ACC112 (cell line): ENCODE measurements at regions not wholly inside any gene's neighbourhood (a gene's known extent, or its start where the extent isn't known, plus 50 kb on each side); places are given as distances from the start of the nearest gene placed in this dataset.
"Not testable (repeated sequence)": the region's sequence is repeated elsewhere in the genome, so short reads cannot be mapped to it uniquely, and the experiment has no call there.

Experiments used
- H2AFZ ChIP-seq: fragments of 200-600 bp; sonication (generic); one replicate; pipeline ENCODE4 v1.6.0; 2017; ENCODE audit warnings: antibody characterized with exemption, low read length; ENCODE audit not compliant: unreplicated experiment
- H3K27ac ChIP-seq: fragments of 200-600 bp; sonication (generic); 2 replicates; pipeline ENCODE4 v1.5.1; 2014; ENCODE audit warnings: low read depth, mild to moderate bottlenecking, antibody characterized with exemption, low read length, moderate library complexity
- H3K27me3 ChIP-seq: fragments of 200-600 bp; sonication (generic); 2 replicates; pipeline ENCODE4 v1.6.1; 2014; ENCODE audit warnings: mild to moderate bottlenecking, antibody characterized with exemption, low read length, moderate library complexity, mixed read lengths; ENCODE audit not compliant: insufficient read depth
- H3K36me3 ChIP-seq: fragments of 200-600 bp; sonication (generic); 2 replicates; pipeline ENCODE4 v1.6.1; 2016; ENCODE audit warnings: mild to moderate bottlenecking, antibody characterized with exemption, low read length, moderate library complexity, mixed read lengths; ENCODE audit not compliant: insufficient read depth
- H3K4me1 ChIP-seq: fragments of 200-600 bp; sonication (generic); one replicate; pipeline ENCODE4 v1.6.1; 2016; ENCODE audit warnings: low read length, mixed read lengths; ENCODE audit not compliant: insufficient read depth, unreplicated experiment, control insufficient read depth
- H3K4me3 ChIP-seq: fragments of 200-600 bp; sonication (generic); 2 replicates; pipeline ENCODE4 v1.5.1; 2014; ENCODE audit warnings: mild to moderate bottlenecking, low read depth, low read length
- H3K79me2 ChIP-seq: fragments of 200-600 bp; sonication (generic); one replicate; pipeline ENCODE4 v1.6.0; 2016; ENCODE audit warnings: low read length; ENCODE audit not compliant: control insufficient read depth, unreplicated experiment, insufficient read depth

DNA sequence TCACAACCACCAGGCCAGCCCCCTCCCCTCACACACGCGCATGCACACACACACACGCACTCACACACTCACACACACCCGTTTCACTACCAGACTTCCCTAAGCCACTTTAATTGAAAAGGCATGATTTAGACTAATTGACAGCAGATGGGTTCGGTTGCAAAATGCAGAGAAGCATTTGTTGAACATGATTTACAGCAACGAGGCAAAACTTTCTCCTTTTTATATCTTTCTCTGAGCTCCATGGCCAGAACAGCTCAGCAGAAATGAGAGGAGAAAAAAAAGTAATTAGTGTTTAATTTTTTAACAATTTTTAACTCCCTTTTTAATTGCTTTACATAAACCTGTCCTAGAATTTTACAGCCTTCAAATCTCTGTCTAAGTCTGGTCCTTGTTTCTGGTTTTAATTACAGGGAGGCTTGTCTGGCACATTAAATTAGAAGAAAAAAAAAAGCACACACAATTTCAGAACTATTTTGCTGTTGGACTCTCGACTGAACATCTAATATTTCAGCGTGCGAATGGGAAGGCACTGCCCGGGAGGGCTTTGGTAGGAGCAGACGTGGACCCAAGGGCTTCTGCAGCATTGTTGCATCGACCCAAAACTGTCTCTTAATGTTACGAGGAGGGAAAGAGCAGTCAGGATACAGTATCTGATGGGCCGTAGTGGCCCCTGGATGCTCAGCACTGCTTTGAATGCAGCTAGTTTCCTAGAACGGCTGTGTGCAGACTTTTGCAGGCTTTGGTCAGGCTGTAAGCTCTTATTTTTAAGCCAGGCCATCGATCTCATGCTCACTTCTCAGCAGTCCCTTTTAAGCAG is 255.9 kb downstream of the SOX9 start:
- H3K27me3 ChIP-seq = no peaks in the 10 kb centered on the region
- no peaks in the 10 kb centered on the region for H3K79me2 ChIP-seq
- no peak overlapping the region for H2AFZ ChIP-seq
- no peak overlapping the region for H3K27ac ChIP-seq
- no peaks in the 10 kb centered on the region for H3K36me3 ChIP-seq
- H3K4me1 ChIP-seq = peaks cover 5% of the 10 kb centered on the region
- H3K4me3 ChIP-seq = no peak overlapping the region

DNA sequence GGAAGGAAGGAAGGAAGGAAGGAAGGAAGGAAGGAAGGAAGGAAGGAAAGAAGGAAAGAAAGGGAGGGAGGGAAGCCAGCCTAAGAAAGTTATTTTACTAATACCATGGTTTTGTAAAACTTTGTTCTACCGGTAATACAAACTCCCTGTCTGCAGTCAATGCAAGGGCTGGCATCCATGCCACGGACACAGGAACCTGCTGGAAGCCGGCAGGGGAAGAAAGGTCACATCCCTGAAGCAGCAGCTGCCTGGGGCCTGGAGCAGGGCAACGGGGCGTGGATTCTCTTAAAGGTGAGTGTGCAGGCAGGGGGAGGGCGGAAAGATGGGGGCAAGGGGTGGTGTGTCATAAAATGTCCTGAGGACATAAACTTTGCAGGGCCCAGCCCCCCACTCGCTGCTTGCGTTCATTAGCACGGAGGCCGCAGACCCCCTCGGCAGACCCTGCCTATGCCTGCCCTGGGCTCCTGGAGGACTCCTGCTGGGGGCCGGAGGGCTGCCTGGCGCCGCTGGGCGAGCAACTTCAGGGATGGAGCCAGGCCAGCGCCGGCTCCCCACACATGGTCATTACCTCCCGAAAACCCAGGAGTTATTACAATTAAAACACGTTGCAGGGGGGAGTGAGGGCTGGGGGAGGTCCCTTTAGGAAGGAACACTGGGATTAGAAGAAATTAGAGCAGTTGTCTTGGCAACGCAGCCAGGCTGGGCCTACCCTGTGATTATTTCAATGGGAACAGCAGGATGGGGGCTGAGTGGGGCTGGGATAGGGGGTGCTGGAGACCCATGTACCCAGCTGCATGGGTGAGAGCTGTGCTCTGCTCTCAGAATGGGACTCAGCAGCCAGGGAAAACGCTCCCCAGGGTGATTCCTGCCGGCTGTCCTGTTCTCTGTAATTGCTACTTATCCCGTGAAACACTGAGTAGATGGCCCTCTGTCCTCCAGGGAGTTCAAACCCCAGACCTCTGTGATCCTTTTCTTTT is 257.9 kb downstream of the SOX9 start:
- no peaks in the 10 kb centered on the region for H3K79me2 ChIP-seq
- no peak overlapping the region for H2AFZ ChIP-seq

DNA sequence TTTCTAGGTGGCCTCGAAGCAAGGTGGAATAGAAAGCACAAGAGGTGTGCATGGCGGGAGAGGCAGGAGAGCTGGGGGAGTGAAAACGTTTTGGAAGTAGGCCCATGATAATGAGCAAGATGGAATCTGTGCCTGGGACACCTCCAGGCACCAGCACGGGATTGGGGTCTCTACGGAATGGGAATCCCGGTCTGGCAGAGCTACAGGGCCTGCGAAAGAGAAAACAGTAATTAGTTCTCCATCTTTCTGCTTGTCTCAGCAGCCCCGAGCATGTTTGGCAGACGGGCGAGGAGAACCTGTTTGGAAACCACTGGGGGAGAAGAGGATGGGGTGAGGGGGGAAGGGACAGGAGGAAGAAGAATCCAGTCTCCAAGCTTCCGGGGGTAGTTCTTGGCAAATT is 258.7 kb downstream of the SOX9 start:
- Histone ChIP-seq H3K27me3 (no peaks in the 10 kb centered on the region), H3K27ac (no peak overlapping the region), H3K79me2 (no peaks in the 10 kb centered on the region), H3K4me3 (no peak overlapping the region), H3K4me1 (no peaks in the 10 kb centered on the region), H2AFZ (no peak overlapping the region), H3K36me3 (no peaks in the 10 kb centered on the region)

More for the DNA sequence above, 257.9 kb downstream of the SOX9 start:
- Histone ChIP-seq H3K36me3 (no peaks in the 10 kb centered on the region), H3K4me3 (no peak overlapping the region), H3K4me1 (peaks cover 5% of the 10 kb centered on the region), H3K27me3 (no peaks in the 10 kb centered on the region), H3K27ac (no peak overlapping the region)

DNA sequence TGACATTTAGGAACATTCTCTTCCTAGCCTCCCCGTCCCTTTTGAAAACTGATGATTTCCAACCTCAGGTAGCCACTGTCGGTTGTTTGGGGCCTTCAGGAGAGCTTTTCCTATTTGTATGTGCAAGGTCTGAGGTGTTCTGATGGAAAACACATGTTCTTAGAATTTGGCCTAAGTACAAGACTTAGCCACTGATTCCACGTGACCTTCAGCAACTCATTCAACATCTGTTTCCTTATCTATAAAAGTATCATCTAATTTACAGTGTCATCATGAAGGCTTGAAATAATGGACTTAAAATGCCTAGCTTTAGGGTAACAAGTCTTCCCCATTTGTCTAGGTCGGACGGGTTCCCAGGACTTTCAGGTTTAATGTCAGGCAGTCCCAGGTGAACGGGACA is 259.3 kb downstream of the SOX9 start:
- no peaks in the 10 kb centered on the region for H3K36me3 ChIP-seq
- no peaks in the 10 kb centered on the region for H3K4me1 ChIP-seq
- no peak overlapping the region for H3K27ac ChIP-seq
- no peaks in the 10 kb centered on the region for H3K79me2 ChIP-seq
- no peak overlapping the region for H2AFZ ChIP-seq
- no peaks in the 10 kb centered on the region for H3K27me3 ChIP-seq
- H3K4me3 ChIP-seq = no peak overlapping the region

DNA sequence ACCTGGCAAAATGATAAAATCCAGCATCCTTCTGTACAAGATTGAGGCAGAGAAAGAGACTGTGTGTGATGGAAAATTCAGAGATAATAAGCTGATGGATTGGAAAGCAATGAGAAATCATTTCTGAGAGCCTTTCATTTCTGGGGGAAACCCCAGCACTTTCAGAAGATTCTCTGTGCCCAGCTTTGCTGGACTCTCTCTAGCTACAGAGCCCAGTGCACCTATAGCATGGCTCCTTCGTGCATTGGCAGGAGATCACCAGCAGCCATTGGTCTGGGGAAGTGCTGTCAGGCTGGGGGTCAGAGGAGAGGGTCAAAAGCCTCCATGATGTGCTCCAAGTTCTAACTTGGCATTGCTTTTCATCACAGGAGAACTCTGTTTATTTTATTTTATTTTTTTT is 259.9 kb downstream of the SOX9 start:
- Histone ChIP-seq H2AFZ (no peak overlapping the region), H3K27ac (no peak overlapping the region), H3K4me1 (peaks cover 4% of the 10 kb centered on the region), H3K36me3 (no peaks in the 10 kb centered on the region), H3K79me2 (no peaks in the 10 kb centered on the region), H3K4me3 (no peak overlapping the region), H3K27me3 (no peaks in the 10 kb centered on the region)

DNA sequence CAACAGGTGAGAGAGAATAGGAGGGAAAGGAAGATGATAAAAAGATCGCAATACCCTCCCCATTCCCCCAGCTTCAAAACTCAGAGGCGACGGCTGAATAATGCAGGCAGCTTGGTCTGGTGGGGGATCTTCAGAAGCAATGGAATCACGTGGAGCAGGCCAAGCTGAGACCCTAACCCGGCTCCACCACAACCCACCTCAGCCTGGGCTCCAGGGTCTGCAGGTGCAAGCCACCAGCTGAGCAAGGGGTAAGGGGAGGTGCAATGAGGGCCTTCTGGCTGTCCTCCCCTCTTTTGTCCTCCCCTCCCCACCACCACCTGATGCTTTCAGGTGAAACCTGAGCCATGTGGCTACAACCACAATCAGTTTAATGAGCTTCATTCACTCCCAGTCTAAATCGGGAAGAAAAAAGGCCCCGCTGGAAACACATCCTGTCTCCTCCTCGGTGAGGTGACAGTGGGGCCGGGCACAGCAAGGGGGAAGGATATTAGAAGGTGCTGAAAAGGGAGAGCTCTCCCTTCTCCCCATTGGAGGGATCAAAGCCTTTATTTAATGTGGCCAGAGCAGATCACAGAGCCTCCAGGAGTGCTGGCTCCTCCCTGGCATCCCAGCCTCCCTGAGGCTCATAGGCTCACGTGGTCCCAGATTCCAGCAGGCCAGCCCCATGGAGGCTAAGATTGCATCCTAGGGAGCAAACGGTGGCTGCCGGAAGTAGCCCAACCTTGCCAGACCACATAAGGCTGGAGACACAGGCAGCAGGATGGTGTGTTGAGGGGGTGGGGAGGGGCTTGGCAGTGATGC is 261.0 kb downstream of the SOX9 start:
- Histone ChIP-seq H3K79me2 (no peaks in the 10 kb centered on the region), H3K4me1 (peaks cover 14% of the 10 kb centered on the region), H2AFZ (no peak overlapping the region), H3K27ac (no peak overlapping the region), H3K36me3 (no peaks in the 10 kb centered on the region), H3K27me3 (no peaks in the 10 kb centered on the region), H3K4me3 (no peak overlapping the region)

DNA sequence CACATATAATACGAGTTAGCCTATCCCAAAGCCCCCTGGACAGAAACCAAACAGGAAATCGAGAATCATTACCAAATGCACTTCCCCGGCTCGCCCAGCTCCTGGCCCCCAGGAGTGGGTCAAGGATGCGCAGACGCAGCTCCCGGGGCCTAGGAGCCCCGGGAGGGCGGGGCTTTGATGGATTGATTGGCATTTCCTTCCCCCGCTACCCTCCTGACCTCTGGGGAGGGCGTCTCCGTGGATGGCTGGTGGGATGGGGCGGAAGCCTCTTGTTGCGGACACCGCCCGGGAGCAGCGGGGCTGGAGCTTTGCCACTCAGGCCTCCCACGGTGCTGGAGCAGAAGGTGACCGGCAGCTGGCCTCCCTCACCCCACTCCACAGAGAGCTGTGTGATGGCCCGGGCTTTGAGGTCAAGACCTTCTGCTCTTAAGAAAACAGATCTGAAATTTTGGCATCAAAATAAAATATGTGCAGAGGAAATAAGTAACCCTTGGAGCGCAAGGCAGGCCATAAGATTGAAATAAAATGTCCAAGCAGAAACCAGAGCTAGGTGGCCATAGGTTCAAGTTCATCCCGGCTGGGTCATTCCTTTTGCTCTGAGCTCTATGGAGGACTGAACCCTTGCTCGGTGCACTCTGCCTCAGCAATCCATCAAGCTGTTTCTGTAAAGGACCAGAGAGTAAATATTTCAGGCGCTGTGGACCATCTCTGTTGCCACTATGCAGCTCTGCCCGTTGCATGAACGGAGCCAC is 262.3 kb downstream of the SOX9 start:
- no peaks in the 10 kb centered on the region for H3K36me3 ChIP-seq
- H3K4me3 ChIP-seq = no peak overlapping the region
- H3K27me3 ChIP-seq = no peaks in the 10 kb centered on the region
- H3K27ac ChIP-seq = no peak overlapping the region
- no peak overlapping the region for H2AFZ ChIP-seq
- H3K79me2 ChIP-seq = no peaks in the 10 kb centered on the region
- peaks cover 27% of the 10 kb centered on the region for H3K4me1 ChIP-seq

DNA sequence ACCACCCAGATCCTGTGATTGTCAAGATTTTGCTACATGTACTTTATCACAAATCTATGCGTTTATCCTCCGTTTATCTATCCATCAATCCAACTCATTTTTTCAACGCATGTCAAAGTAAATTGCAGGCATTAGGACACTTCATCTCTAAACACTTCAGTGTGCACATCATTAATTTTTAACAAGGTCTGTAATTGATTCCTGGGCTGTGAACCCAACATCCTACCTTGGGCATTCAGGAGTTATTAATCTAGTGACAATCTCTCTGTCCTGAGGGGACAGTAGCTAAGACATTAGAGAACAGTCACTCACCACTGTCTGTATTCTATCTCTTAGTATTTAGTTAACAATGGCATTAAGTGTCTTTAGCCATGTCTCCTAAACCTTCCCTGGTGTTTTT is 264.7 kb downstream of the SOX9 start:
- H3K27ac ChIP-seq = no peak overlapping the region

DNA sequence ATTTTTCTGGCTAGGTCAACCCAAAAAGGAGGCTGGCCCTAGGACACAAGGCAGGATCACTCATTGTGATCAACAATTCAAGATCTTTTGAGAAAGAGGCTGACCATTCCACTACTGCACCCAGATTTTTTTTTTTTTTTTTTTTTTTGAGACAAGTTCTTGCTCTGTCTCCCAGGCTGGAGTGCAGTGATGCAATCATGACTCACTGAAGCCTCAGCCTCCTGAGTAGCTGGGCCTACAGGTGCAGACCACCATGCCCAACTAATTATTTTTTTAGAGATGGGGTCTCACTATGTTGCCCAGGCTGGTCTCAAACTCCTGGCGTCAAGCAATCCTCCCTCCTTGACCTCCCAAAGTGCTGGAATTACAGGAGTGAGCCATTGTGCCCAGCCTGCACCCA is 265.4 kb downstream of the SOX9 start:
- not testable (repeated sequence) for H3K36me3 ChIP-seq, H3K4me3 ChIP-seq, H2AFZ ChIP-seq, H3K79me2 ChIP-seq, H3K27me3 ChIP-seq
- Histone ChIP-seq H3K27ac (0 out of 2 replicates have a peak overlapping the region, but pooled peaks have one; percentile 28), H3K4me1 (peaks cover 51% of the 10 kb centered on the region)

More for the DNA sequence above, 264.7 kb downstream of the SOX9 start:
- H3K79me2 ChIP-seq = no peaks in the 10 kb centered on the region
- H3K4me3 ChIP-seq = no peak overlapping the region
- no peak overlapping the region for H2AFZ ChIP-seq
- H3K4me1 ChIP-seq = peaks cover 45% of the 10 kb centered on the region
- no peaks in the 10 kb centered on the region for H3K27me3 ChIP-seq
- H3K36me3 ChIP-seq = no peaks in the 10 kb centered on the region
